ENCODE measurements at regions not wholly inside any gene's neighbourhood (a gene's known extent, or its start where the extent isn't known, plus 50 kb on each side); places are given as distances from the start of the nearest gene placed in this dataset.

DNA sequence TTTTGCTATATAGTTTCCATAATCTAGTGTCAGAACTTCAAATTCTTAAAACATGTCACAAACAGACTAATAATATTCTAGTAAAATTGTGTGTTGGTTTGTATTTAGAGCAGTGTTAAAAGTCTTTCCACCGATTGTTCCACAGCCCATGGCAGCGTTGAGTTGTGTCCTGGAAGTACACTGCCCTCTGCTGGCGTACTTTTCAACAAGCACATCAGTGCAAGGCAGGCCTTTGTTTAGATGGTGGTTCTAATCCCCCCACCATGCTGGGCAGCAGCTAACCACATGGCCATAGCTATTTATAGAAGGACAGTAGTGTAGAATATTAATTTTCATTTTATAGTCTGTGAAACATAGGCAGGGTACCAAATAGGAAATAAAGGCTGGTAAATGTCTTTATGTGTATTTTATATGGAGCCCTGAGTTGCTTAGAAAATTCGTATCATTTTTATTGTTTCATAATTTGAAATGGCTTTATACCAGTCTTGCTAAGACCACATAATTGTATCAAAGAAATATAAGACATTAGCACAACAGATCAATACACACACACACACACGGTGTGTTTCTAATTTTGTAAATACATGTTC is 235.4 kb downstream of the SEC23A start:
- Histone ChIP-seq H3K27me3 (ENCODE audit: insufficient read depth, low read length) (no peaks in the 10 kb centered on the region), H3K27ac (ENCODE audit: low read length) (no peak overlapping the region)

DNA sequence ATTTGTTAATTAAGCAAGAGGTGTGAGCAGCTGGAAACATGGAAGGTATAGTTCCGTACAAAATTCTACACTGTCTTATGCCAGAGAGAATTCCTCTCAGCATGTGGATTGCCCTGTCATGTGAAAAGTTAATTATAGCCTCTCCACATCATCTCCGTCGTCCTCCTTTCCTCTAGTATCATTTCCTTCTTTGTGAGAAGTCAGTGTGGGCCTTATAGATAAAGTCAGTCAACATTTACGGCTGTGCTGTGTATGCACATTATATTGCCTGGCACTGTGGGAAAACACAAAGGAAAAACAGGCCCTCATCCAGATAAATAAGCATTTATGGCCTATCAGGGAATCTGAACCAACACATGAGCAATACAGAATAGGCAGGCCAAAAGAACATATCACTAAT is 236.6 kb downstream of the SEC23A start:
- Histone ChIP-seq H3K27me3 (ENCODE audit: insufficient read depth, low read length) (no peaks in the 10 kb centered on the region), H3K9me3 (ENCODE audit: insufficient read depth, low read depth, low read length) (0 out of 2 replicates have a peak, but pooled peaks cover 2% of the 10 kb centered on the region), H3K9ac (ENCODE audit: low read depth, low read length) (no peak overlapping the region), H3K4me1 (ENCODE audit: insufficient read depth, low read length) (peaks cover 12% of the 10 kb centered on the region; the same call in 1 of the 2 replicates), H3K27ac (ENCODE audit: low read length) (no peak overlapping the region), H3K4me3 (ENCODE audit: low read length) (no peak overlapping the region), H3K36me3 (ENCODE audit: insufficient read depth, low read depth, low read length) (no peaks in the 10 kb centered on the region)

More for the DNA sequence above, 235.4 kb downstream of the SEC23A start:
- Histone ChIP-seq H3K9ac (ENCODE audit: low read depth, low read length) (no peak overlapping the region), H3K4me1 (ENCODE audit: insufficient read depth, low read length) (peaks cover 12% of the 10 kb centered on the region; the same call in 1 of the 2 replicates), H3K4me3 (ENCODE audit: low read length) (no peak overlapping the region), H3K36me3 (ENCODE audit: insufficient read depth, low read depth, low read length) (no peaks in the 10 kb centered on the region), H3K9me3 (ENCODE audit: insufficient read depth, low read depth, low read length) (0 out of 2 replicates have a peak, but pooled peaks cover 2% of the 10 kb centered on the region)

DNA sequence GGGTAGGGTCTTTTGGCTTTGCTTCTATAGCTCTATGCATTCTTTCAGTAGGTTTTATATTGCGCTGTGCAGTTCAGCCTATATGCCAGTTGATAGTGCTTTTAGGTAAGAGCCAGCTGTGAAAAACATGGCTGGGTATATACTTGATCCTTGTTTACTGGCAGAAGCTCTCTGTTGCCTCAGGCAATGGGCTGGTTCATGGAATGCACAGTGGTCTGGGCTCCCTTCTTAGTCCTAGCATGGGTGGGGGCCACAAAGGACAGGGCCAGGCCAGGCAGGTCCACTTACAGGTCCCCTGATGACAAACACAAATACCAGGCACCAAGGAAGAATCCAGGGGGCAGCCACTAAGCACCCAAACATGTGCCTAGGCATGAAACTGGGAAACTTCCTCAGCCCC is 240.7 kb downstream of the SEC23A start:
- Histone ChIP-seq H3K9me3 (ENCODE audit: insufficient read depth, low read depth, low read length) (0 out of 2 replicates have a peak, but pooled peaks cover 2% of the 10 kb centered on the region), H3K4me3 (ENCODE audit: low read length) (no peak overlapping the region), H3K4me1 (ENCODE audit: insufficient read depth, low read length) (peaks cover 11% of the 10 kb centered on the region; the same call in 1 of the 2 replicates), H3K9ac (ENCODE audit: low read depth, low read length) (no peak overlapping the region), H3K36me3 (ENCODE audit: insufficient read depth, low read depth, low read length) (no peaks in the 10 kb centered on the region), H3K27ac (ENCODE audit: low read length) (no peak overlapping the region), H3K27me3 (ENCODE audit: insufficient read depth, low read length) (no peaks in the 10 kb centered on the region)

DNA sequence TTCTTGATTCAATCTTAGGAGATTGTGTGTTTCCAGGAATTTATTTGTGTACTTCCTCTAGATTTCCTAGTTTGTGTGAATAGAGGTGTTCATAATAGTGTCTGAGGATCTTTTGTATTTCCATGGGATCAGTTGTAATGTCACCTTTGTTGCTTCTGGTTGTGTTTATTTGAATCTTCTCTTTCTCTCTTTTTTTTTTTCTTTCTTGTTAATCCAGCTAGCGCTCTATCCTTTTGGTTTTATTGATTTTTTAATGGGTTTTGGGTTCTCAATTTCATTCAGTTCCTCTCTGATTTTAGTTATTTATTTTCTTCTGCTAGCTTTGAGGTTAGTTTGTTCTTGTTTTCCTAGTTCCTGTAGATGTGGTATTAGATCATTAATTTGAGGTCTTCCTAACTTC is 242.5 kb downstream of the SEC23A start:
- Histone ChIP-seq H3K36me3 (ENCODE audit: insufficient read depth, low read depth, low read length) (no peaks in the 10 kb centered on the region), H3K27me3 (ENCODE audit: insufficient read depth, low read length) (no peaks in the 10 kb centered on the region), H3K27ac (ENCODE audit: low read length) (no peak overlapping the region), H3K4me3 (ENCODE audit: low read length) (no peak overlapping the region), H3K9ac (ENCODE audit: low read depth, low read length) (no peak overlapping the region), H3K4me1 (ENCODE audit: insufficient read depth, low read length) (no peaks in the 10 kb centered on the region), H3K9me3 (ENCODE audit: insufficient read depth, low read depth, low read length) (0 out of 2 replicates have a peak, but pooled peaks cover 2% of the 10 kb centered on the region)

DNA sequence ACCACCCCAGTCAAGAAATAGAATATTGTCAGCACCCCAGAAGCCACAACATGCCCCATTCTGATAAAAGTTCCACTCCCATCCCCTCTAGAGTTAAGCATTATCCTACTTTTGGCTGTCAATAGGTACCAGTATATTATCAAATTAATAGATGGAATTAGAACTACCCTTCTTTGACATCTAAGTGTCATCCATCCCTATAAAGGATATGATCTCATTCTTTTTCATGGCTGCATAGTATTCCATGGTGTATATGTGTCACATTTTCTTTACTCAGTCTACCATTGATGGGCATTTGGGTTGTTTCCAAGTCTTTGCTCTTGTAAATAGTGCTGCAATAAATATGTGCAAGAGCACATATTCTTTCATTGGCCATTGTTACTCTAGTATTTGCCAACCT is 246.2 kb downstream of the SEC23A start:
- no peaks in the 10 kb centered on the region for H3K9me3 ChIP-seq (ENCODE audit: insufficient read depth, low read depth, low read length)
- no peak overlapping the region for H3K27ac ChIP-seq (ENCODE audit: low read length)
- H3K36me3 ChIP-seq (ENCODE audit: insufficient read depth, low read depth, low read length) = no peaks in the 10 kb centered on the region
- no peak overlapping the region for H3K9ac ChIP-seq (ENCODE audit: low read depth, low read length)
- no peaks in the 10 kb centered on the region for H3K27me3 ChIP-seq (ENCODE audit: insufficient read depth, low read length)
- H3K4me1 ChIP-seq (ENCODE audit: insufficient read depth, low read length) = no peaks in the 10 kb centered on the region
- H3K4me3 ChIP-seq (ENCODE audit: low read length) = no peak overlapping the region

DNA sequence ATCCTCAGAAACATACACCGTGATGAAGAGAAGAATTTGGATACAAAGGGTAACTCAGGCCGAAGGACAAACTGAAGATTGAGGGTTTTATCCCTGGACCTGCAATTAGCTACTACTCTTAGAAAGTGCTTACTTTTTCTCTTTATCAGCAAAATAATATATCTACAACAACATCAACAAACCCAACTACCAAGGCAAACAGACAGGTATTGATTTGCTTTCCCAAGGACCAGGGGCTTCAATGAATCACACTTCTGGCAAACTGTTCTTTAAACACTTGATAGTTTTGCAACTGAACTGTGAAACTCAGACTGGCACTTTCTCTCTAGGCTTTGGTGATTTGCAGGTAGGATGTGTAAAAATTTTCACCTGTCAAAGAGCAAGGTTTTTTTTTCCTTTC is 247.5 kb downstream of the SEC23A start:
- H3K4me1 ChIP-seq (ENCODE audit: insufficient read depth, low read length) = no peaks in the 10 kb centered on the region
- no peak overlapping the region for H3K4me3 ChIP-seq (ENCODE audit: low read length)
- H3K9me3 ChIP-seq (ENCODE audit: insufficient read depth, low read depth, low read length) = no peaks in the 10 kb centered on the region
- H3K27ac ChIP-seq (ENCODE audit: low read length) = no peak overlapping the region
- no peak overlapping the region for H3K9ac ChIP-seq (ENCODE audit: low read depth, low read length)
- no peaks in the 10 kb centered on the region for H3K36me3 ChIP-seq (ENCODE audit: insufficient read depth, low read depth, low read length)
- H3K27me3 ChIP-seq (ENCODE audit: insufficient read depth, low read length) = no peaks in the 10 kb centered on the region

DNA sequence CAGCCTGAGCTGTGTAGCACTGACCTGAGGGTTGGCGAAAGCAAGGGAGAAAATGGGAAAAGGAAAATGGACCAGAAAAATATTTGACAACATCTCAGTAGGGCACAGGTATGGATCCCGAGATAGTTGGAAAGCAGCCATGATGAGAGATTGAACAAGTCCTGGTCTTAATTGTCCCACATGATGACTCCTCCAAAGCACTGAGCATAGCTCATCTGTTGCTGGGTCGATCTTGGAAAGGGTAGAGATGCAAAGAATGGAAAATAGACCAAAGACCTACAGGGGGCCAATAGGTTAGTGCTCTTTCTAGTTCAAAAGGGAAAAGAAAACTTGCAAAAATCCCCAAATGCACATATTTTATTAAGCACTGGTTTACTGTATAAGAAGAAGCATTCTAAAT is 251.9 kb downstream of the SEC23A start:
- Histone ChIP-seq H3K27me3 (ENCODE audit: insufficient read depth, low read length) (no peaks in the 10 kb centered on the region), H3K4me3 (ENCODE audit: low read length) (no peak overlapping the region), H3K9me3 (ENCODE audit: insufficient read depth, low read depth, low read length) (no peaks in the 10 kb centered on the region), H3K4me1 (ENCODE audit: insufficient read depth, low read length) (no peaks in the 10 kb centered on the region), H3K27ac (ENCODE audit: low read length) (no peak overlapping the region), H3K9ac (ENCODE audit: low read depth, low read length) (no peak overlapping the region), H3K36me3 (ENCODE audit: insufficient read depth, low read depth, low read length) (no peaks in the 10 kb centered on the region)

DNA sequence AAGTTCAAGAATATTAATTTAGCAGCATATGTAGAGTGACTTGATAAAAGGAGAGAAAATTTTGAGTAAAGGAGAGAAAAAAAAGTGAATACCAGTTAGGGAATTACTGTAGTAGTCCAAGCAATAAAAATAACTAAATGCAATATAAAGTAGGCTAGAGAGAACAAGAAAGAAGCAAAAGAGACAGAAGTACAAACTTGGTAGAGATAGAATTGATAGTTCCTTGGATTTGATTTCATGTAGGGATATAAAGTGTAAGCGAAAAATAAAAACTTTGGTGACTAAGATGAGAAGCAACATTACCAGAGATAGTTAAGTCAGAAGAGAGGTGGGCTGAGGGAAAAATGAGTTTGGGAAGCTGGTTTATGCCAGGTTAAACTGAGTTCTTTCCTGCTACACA is 252.4 kb downstream of the SEC23A start:
- no peak overlapping the region for H3K4me3 ChIP-seq (ENCODE audit: low read length)
- no peaks in the 10 kb centered on the region for H3K27me3 ChIP-seq (ENCODE audit: insufficient read depth, low read length)
- H3K4me1 ChIP-seq (ENCODE audit: insufficient read depth, low read length) = no peaks in the 10 kb centered on the region
- H3K9ac ChIP-seq (ENCODE audit: low read depth, low read length) = no peak overlapping the region
- H3K36me3 ChIP-seq (ENCODE audit: insufficient read depth, low read depth, low read length) = no peaks in the 10 kb centered on the region
- no peaks in the 10 kb centered on the region for H3K9me3 ChIP-seq (ENCODE audit: insufficient read depth, low read depth, low read length)
- no peak overlapping the region for H3K27ac ChIP-seq (ENCODE audit: low read length)

DNA sequence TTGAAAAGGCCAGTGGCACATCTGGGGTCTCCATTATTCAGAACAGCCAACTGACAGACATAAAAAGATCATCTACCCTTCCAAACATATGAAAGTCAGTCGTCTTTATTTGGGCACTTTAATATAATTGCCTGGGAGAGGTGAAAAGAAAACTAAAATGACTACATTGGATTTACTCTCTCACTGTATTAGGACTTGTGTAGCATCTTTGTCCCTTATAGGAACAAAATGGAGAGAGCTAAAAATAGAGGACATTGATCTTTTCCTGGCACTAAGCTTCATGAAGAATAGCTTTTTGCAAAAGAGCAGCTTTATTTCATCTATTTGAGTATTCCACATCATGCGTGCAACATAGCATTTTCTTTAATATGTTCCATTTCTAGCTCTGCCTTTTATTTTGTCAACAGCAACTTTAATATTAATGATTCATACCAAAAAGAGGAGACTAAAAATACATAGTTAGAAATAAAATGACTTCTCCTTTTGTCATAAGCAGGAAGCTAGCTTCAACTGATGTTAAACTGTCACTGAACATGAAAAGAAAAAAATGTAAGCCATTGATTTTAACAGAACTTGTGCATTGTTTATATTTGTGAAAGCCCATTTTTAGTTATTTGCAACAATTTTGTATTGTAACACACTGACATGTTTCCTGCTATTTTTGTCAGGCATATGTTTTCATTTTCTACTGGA is 254.6 kb downstream of the SEC23A start:
- H3K36me3 ChIP-seq (ENCODE audit: insufficient read depth, low read depth, low read length) = no peaks in the 10 kb centered on the region
- no peaks in the 10 kb centered on the region for H3K27me3 ChIP-seq (ENCODE audit: insufficient read depth, low read length)
- H3K27ac ChIP-seq (ENCODE audit: low read length) = no peak overlapping the region
- H3K9me3 ChIP-seq (ENCODE audit: insufficient read depth, low read depth, low read length) = no peaks in the 10 kb centered on the region
- no peak overlapping the region for H3K9ac ChIP-seq (ENCODE audit: low read depth, low read length)
- H3K4me1 ChIP-seq (ENCODE audit: insufficient read depth, low read length) = no peaks in the 10 kb centered on the region
- no peak overlapping the region for H3K4me3 ChIP-seq (ENCODE audit: low read length)

DNA sequence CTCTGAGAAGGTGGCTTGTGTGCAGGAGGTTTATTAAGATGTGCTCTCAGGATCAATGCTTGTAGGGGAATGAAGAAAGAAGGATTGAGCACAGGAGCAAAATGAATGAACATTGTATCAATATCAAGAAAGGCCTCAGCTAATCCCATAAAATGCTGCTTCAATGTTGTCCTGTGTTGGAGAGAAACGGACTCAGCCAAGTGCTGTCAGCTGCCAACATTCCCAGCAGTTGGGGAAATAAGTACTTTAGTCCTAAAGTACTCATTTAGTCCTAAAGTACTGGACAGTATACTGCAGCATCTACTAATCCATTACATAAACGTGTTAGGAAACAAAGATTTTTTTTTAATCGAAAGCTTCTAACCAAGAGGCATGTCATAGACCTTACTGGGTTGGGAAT is 255.9 kb downstream of the SEC23A start:
- no peaks in the 10 kb centered on the region for H3K27me3 ChIP-seq (ENCODE audit: insufficient read depth, low read length)
- H3K4me1 ChIP-seq (ENCODE audit: insufficient read depth, low read length) = no peaks in the 10 kb centered on the region
- no peak overlapping the region for H3K9ac ChIP-seq (ENCODE audit: low read depth, low read length)
- H3K27ac ChIP-seq (ENCODE audit: low read length) = no peak overlapping the region
- no peaks in the 10 kb centered on the region for H3K36me3 ChIP-seq (ENCODE audit: insufficient read depth, low read depth, low read length)
- no peak overlapping the region for H3K4me3 ChIP-seq (ENCODE audit: low read length)
- H3K9me3 ChIP-seq (ENCODE audit: insufficient read depth, low read depth, low read length) = no peaks in the 10 kb centered on the region

DNA sequence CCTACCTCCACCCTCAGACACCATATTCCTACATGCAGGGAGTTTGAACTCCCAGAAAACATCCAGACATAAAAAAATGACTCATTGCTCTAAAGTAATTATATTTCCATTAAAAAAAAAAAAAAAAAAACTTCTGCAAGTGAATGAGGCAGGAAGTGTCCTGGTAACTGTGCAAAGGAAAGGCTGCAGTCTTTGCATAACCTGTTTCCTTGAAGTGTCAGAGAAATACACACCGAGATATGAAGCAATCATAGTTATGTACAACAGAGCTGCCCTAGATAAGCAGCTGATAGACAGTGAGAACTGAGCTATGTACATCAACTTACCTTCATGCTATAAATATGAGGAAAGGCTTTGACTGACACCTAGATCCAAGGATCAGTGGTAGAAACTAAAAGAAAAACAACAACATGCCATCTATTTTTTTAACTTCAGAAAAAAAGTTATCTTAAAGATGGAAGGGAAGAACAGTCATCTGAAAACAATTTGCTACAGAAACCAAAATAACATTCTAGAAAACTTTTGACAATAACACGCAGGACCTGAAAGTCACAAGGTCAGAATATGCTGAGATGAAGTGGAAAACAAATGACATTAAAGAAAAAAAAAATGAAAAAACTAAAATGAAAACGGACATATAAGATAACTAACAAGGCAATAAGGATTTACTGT is 263.2 kb downstream of the SEC23A start:
- H3K4me1 ChIP-seq (ENCODE audit: insufficient read depth, low read length) = no peaks in the 10 kb centered on the region
- no peaks in the 10 kb centered on the region for H3K9me3 ChIP-seq (ENCODE audit: insufficient read depth, low read depth, low read length)
- H3K9ac ChIP-seq (ENCODE audit: low read depth, low read length) = no peak overlapping the region
- no peaks in the 10 kb centered on the region for H3K36me3 ChIP-seq (ENCODE audit: insufficient read depth, low read depth, low read length)
- H3K4me3 ChIP-seq (ENCODE audit: low read length) = no peak overlapping the region
- no peak overlapping the region for H3K27ac ChIP-seq (ENCODE audit: low read length)
- H3K27me3 ChIP-seq (ENCODE audit: insufficient read depth, low read length) = no peaks in the 10 kb centered on the region

DNA sequence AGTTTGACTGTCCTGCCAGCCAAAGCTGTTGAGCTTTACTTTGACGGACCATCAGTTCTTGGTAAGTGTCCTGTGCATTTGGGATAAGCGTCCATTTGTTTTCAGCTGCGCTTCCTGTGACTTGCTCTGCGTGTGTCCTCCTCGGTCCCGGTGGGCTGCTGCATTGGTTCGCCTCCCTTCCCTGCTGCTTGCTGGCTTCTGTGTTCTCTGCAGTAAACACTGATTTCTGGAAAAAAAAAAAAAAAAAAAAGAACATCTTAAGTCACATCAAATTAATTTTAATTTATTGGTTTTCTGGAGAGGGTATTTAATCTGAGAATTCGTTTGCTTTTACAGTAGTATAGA is 264.1 kb downstream of the SEC23A start:
- Histone ChIP-seq H3K9me3 (ENCODE audit: insufficient read depth, low read depth, low read length) (no peaks in the 10 kb centered on the region), H3K9ac (ENCODE audit: low read depth, low read length) (no peak overlapping the region), H3K4me1 (ENCODE audit: insufficient read depth, low read length) (no peaks in the 10 kb centered on the region), H3K36me3 (ENCODE audit: insufficient read depth, low read depth, low read length) (no peaks in the 10 kb centered on the region), H3K27ac (ENCODE audit: low read length) (no peak overlapping the region), H3K27me3 (ENCODE audit: insufficient read depth, low read length) (no peaks in the 10 kb centered on the region), H3K4me3 (ENCODE audit: low read length) (no peak overlapping the region)

All from iPS-20b (cell line).